ENCODE measurements at regions not wholly inside any gene's neighbourhood (a gene's known extent, or its start where the extent isn't known, plus 50 kb on each side); places are given as distances from the start of the nearest gene placed in this dataset.

DNA sequence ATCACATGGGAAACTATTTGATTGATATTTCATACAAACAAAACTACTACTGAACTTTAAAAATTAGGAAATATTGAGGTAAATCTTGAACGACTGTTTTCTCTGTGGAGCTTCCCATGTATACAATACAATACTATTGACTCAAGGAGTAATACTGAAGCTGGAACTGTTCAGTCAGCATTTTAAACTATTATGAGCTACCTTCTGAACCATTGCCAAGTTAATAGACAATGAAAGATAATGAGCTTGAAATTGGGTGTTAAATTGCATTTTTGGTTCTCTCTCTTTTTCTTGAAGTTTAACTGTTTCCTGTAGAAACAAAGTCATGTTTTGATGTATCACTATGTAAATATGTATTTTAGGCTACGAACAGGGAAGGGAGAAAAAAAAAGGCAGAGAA, 569.2 kb downstream of the ZEB2 start:
- H3K27ac Mint-ChIP-seq: no peak overlapping the region
- CTCF ChIA-PET: no interaction called here
- H3K9me3 Mint-ChIP-seq (ENCODE audit: insufficient read depth): no peaks in the 10 kb centered on the region
- POLR2A ChIA-PET: no interaction called here
- H3K4me1 Mint-ChIP-seq (ENCODE audit: low read depth): peaks cover 2% of the 10 kb centered on the region
- DNase-seq (no peak), ATAC-seq (no peak)
- H3K27me3 Mint-ChIP-seq (ENCODE audit: low read depth): no peaks in the 10 kb centered on the region
- no peaks in the 10 kb centered on the region for H3K36me3 Mint-ChIP-seq (ENCODE audit: low read depth)
- H3K4me3 Mint-ChIP-seq: no peak overlapping the region

DNA sequence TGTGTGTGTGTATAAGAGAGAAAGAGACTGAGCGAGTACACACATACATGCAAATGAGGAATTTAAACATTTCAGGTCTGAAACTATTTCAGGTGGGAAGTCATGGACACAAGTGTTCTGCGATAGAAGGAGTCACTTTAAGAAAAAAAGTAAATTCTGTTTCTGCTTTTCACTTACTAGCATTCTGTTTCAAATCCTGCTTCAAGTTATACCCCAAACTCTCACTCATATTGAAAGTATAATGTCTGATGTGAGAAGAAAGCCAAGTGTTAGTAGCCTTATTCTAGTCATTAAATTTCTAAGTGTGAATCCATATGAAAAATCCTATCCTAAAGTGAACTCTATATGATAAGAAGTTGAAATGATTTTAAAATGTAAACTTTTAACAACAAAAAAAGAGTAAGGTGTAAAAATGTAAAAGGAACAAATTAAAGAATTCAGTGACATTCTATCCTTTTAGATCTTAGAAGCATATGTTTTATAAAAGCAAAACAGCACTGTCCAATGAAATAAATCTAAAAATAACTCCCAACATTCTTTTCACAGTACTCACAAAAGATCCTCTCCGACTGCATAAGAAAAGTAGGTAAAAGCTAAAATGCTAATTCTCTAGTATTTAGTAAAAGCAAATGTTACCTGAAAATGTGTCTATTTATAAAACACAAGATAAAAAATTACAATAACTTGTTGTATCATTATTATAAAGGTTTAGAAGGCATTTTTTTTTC, 570.6 kb downstream of the ZEB2 start:
- DNase-seq: no peak

DNA sequence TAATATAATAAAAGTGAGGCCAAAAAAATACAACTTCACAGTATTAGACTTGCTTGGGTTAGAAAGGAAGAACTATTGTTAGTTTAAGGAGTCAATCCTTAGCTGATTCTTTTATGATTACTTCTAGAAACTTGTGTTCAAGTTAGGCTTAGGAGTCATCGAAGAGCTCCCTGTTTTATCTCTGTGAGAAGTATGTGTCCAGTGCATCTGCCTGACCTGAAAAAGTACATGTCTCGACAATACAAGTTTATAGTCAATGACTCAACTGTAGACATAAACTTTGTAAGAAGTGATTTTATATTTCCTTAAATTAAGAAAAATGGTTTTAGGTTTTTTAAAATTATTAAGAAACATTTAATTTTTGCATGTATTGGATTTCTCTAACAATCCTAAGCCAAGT, 571.2 kb downstream of the ZEB2 start:
- Mint-ChIP-seq H3K4me1 (ENCODE audit: low read depth) (peaks cover 2% of the 10 kb centered on the region), H3K36me3 (ENCODE audit: low read depth) (no peaks in the 10 kb centered on the region), H3K27me3 (ENCODE audit: low read depth) (no peaks in the 10 kb centered on the region), H3K4me3 (no peak overlapping the region), H3K27ac (no peak overlapping the region), H3K9me3 (ENCODE audit: insufficient read depth) (no peaks in the 10 kb centered on the region)
- DNase-seq (no peak), ATAC-seq (no peak)
- CTCF ChIA-PET: no interaction called here
- POLR2A ChIA-PET: no interaction called here

More for the DNA sequence above, 570.6 kb downstream of the ZEB2 start:
- CTCF ChIA-PET: no interaction called here
- POLR2A ChIA-PET: no interaction called here
- no peak for ATAC-seq
- H3K36me3 Mint-ChIP-seq (ENCODE audit: low read depth): no peaks in the 10 kb centered on the region
- no peaks in the 10 kb centered on the region for H3K9me3 Mint-ChIP-seq (ENCODE audit: insufficient read depth)
- H3K4me3 Mint-ChIP-seq: no peak overlapping the region
- no peaks in the 10 kb centered on the region for H3K27me3 Mint-ChIP-seq (ENCODE audit: low read depth)
- peaks cover 2% of the 10 kb centered on the region for H3K4me1 Mint-ChIP-seq (ENCODE audit: low read depth)
- H3K27ac Mint-ChIP-seq: no peak overlapping the region

DNA sequence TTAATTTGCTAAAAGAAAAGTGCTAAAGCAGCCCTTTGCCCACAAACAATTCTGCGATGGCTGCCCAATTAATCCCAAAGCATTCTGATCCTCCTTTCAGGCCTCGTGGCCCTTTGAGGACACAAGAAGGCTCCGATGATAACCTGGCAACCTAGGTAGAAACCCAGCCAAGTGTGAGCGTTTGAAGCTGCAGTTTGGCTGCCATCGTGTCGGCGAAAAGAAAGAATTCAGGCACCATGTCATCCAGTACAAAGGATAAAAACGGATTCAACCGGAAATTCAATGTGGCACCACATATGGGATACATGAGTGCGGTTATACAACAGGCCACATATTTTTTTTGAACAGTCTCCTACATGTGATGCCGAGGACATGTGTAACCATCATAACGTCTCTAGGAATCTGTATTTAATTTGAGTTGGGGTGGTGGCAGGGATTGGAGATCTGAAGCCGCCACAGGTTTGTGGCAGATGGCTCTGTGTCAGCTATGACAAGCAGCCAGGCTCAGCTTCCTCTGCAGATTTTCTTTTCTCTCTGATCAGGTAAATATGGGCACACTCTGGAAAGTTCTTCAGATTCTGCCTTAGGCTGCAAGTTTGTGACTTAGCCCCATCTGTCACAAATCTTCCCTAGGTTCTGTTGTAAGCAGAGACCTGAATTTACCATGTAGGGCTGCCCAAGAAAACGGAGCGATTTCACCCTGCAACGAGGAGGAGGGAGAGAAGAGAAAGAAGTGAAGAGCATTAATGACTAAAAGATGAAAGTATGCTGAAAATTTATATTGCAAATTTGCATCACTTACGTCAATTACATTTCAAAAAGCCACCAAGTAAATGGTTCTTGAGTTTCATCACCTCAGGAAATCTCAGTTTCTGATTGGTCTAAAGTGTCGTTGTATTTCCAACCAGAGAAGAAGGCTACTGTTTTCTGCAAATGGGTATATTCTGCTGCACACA, 573.2 kb downstream of the ZEB2 start:
- CTCF ChIA-PET: no interaction called here
- ATAC-seq: no peak

DNA sequence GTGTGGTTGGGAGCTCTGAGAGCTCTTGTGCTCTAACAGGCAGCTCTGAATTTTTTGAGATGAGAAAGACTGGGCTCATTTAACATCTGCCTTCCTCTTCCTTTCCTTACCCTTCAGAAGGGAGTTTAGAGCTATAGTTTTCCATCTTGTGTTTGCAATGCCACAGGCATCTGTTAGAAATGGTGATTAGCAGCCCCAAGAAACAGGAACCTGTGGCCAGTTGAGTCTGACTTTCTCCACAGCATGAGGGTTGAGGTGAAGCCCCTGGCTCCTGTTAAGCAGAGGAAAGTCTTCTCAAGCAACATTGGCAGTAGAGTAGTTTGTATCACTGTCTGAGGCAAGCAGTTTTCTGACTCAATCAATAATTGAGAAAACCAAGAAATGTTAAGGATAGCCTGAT, 577.4 kb downstream of the ZEB2 start:
- DNase-seq (no peak), ATAC-seq (no peak)
- H3K4me1 Mint-ChIP-seq (ENCODE audit: low read depth): peaks cover 7% of the 10 kb centered on the region
- no peaks in the 10 kb centered on the region for H3K36me3 Mint-ChIP-seq (ENCODE audit: low read depth)
- POLR2A ChIA-PET: no interaction called here
- H3K27me3 Mint-ChIP-seq (ENCODE audit: low read depth): peaks cover 25% of the 10 kb centered on the region
- no peak overlapping the region for H3K4me3 Mint-ChIP-seq
- H3K27ac Mint-ChIP-seq: no peak overlapping the region
- H3K9me3 Mint-ChIP-seq (ENCODE audit: insufficient read depth): no peaks in the 10 kb centered on the region
- CTCF ChIA-PET: no interaction called here

More for the DNA sequence above, 573.2 kb downstream of the ZEB2 start:
- no peaks in the 10 kb centered on the region for H3K9me3 Mint-ChIP-seq (ENCODE audit: insufficient read depth)
- H3K36me3 Mint-ChIP-seq (ENCODE audit: low read depth): no peaks in the 10 kb centered on the region
- POLR2A ChIA-PET: no interaction called here
- no peaks in the 10 kb centered on the region for H3K27me3 Mint-ChIP-seq (ENCODE audit: low read depth)
- H3K27ac Mint-ChIP-seq: no peak overlapping the region
- peaks cover 2% of the 10 kb centered on the region for H3K4me1 Mint-ChIP-seq (ENCODE audit: low read depth)
- H3K4me3 Mint-ChIP-seq: no peak overlapping the region
- no peak for DNase-seq

DNA sequence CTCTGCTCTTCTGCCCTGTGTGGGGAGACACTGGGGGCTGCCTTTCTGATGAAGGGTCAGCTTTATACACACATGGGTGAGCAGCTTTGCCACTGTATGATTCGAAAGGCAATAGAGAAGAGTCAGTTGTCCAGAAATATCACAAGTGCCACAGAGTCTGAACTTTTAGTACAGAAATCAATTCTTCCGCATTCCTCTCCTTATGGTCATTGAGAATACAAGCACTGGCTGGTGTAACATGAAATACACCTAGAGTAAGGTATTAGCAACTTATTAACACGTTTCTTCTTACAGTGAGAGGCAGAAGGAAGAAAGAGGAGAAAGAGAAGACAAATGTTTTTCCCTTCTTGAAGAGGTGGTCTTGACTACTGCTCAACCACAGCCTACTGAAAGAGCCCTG, 579.2 kb downstream of the ZEB2 start:
- H3K4me3 Mint-ChIP-seq: no peak overlapping the region
- no peak for DNase-seq
- peaks cover 36% of the 10 kb centered on the region for H3K27me3 Mint-ChIP-seq (ENCODE audit: low read depth)
- no peaks in the 10 kb centered on the region for H3K9me3 Mint-ChIP-seq (ENCODE audit: insufficient read depth)
- POLR2A ChIA-PET: no interaction called here
- CTCF ChIA-PET: no interaction called here
- ATAC-seq: no peak
- H3K27ac Mint-ChIP-seq: no peak overlapping the region
- H3K4me1 Mint-ChIP-seq (ENCODE audit: low read depth): peaks cover 9% of the 10 kb centered on the region
- H3K36me3 Mint-ChIP-seq (ENCODE audit: low read depth): no peaks in the 10 kb centered on the region

DNA sequence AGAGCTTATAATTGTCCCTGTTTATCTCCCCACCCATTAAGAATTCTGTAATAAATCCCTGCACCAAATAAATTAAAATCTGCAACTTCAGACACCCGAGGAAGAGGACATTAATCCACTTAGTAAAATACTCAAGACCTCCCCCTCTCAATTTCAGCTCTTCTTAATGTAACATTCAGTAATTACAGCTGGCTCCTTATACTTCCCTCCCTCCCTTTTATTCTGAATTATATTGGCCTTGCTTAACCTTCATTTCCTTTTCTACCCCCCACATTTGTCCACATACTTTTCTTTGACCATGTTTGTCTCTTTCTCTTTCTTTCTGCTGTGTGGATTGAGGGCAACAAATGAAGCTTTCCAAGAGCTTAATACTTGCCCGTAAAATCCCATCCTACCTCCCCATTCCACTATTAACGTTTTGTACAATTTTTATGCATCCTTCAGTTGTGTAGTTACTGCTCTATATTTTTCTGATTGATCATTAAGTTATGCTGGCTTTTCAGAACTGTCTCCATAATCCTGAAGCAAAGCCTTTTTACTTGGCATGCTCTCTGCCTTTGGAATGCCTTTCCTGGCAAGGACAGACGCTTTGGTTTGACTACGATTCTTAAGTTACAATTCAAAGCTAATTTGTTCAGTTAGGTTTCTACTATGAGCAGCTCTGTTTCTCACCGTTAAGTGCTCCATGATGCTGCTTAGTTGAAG, 580.1 kb downstream of the ZEB2 start:
- Mint-ChIP-seq H3K4me3 (no peak overlapping the region), H3K9me3 (ENCODE audit: insufficient read depth) (no peaks in the 10 kb centered on the region), H3K27ac (no peak overlapping the region), H3K4me1 (ENCODE audit: low read depth) (peaks cover 9% of the 10 kb centered on the region), H3K36me3 (ENCODE audit: low read depth) (no peaks in the 10 kb centered on the region), H3K27me3 (ENCODE audit: low read depth) (peaks cover 41% of the 10 kb centered on the region)
- no peak for ATAC-seq
- CTCF ChIA-PET: interaction anchor here (0.9 to 1.1 kb wide), 2 partner anchors 9 to 16 kb away, joined by 3 to 4 read pairs; no protein-coding TSS in a partner anchor
- DNase-seq: no peak
- POLR2A ChIA-PET: no interaction called here

DNA sequence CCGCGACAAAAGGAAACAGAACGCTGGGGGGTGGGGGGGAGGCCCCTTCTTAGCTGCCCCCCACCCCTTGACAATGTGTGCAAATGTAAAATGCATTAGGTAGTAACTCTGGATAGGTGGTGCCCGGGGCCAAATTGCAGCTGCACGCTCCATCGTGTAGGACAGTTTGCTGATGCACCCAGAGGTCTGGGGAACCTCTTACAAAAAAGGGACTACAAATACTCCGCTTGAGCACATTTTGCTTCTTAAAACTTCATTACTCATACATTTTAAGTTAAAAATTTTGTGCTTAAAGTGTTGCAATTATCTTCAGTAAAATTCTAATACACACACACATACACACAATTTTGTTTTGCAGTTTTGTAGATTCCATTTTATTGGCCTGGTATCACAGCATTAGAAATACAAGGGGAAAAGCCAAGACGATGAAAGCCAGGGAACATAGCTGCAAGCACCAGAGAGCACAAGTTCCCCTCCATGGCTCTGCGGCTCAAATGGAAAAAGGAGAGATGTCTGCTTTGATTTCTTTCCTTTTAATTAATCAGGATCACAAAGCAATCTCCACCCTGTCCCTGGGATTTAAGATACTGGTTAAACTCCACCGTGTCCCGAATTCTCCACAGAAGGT, 582.1 kb downstream of the ZEB2 start:
- Mint-ChIP-seq H3K36me3 (ENCODE audit: low read depth) (no peaks in the 10 kb centered on the region), H3K4me3 (peak overlapping the region; percentile 30), H3K9me3 (ENCODE audit: insufficient read depth) (no peaks in the 10 kb centered on the region), H3K27ac (no peak overlapping the region), H3K4me1 (ENCODE audit: low read depth) (peaks cover 9% of the 10 kb centered on the region), H3K27me3 (ENCODE audit: low read depth) (peaks cover 54% of the 10 kb centered on the region)
- ChIA-PET CTCF (no interaction called here), POLR2A (interaction anchor here (0.6 kb wide), 1 partner anchor 578 kb away, joined by 3 read pairs; no protein-coding TSS in a partner anchor)
- ATAC-seq: peak; percentile 25
- DNase-seq: no peak

DNA sequence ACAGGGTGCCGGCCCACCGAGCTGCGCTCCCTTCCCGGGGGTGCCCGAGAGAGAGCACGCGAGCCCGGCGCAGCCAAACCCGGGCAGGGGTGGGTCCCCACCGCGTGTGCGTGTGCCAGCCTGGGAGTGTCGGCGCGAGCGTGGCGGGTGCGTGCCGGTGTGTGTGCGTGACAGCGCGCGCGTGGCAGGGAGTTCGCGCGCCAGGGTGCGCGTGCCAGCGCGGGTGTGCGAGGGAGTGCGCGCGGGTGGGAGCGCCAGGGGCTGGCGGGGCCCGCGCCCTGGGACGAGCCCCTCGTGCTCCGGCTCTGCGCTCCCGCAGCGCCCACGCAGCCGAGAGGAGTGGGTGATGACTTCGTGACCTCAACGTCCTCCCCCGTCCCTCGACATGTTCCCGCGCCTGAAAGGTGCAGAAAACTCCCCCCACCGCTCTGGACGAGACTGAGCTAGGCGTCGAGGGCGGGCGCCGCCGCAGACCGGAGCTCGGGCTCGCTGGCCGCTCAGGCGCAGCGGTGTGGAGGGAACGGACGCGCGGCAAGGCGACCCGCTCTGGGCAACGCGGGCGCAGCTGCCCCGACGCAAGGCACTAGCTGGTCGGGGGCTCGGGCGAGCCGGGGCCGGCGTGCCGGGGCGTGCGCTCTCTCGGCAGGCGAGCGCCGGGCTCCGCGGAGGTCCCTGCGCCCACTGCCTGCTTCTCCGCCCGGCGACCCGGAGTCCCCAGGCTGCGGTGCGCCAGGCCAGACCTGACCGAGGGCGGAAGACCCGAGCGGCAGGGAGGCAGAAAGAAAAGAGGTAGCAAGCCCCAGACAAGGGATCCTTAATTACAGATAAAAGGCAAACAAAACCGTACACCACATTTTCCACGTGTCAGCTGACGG, 582.8 kb downstream of the ZEB2 start:
- peak overlapping the region; percentile 58 for H3K4me3 Mint-ChIP-seq
- POLR2A ChIA-PET: interaction anchor here (0.6 kb wide), 1 partner anchor 579 kb away, joined by 3 read pairs; no protein-coding TSS in a partner anchor
- no peaks in the 10 kb centered on the region for H3K9me3 Mint-ChIP-seq (ENCODE audit: insufficient read depth)
- peaks cover 9% of the 10 kb centered on the region for H3K4me1 Mint-ChIP-seq (ENCODE audit: low read depth)
- no peak overlapping the region for H3K27ac Mint-ChIP-seq
- ATAC-seq: peak; percentile 70
- DNase-seq: peak; percentile 25
- H3K27me3 Mint-ChIP-seq (ENCODE audit: low read depth): peaks cover 55% of the 10 kb centered on the region
- CTCF ChIA-PET: no interaction called here
- H3K36me3 Mint-ChIP-seq (ENCODE audit: low read depth): no peaks in the 10 kb centered on the region

DNA sequence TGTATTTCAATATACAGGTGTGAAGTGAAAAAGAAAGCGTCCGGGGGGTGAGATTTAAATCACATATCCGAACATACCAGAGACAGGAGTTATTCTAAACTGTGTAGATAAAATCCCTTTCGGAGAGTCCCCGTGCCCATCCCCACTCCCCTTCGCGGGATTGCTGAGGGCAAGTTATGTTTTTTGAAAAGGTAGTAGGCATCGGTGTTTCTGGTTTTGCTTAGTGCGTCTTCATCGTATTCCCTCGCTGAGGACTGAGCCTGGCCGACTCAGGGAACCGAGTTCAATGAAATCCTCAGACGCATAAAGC, 583.4 kb downstream of the ZEB2 start:
- Mint-ChIP-seq H3K4me3 (peak overlapping the region; percentile 58), H3K9me3 (ENCODE audit: insufficient read depth) (no peaks in the 10 kb centered on the region), H3K4me1 (ENCODE audit: low read depth) (peaks cover 9% of the 10 kb centered on the region), H3K27me3 (ENCODE audit: low read depth) (peaks cover 59% of the 10 kb centered on the region), H3K27ac (no peak overlapping the region), H3K36me3 (ENCODE audit: low read depth) (no peaks in the 10 kb centered on the region)
- ChIA-PET POLR2A (no interaction called here), CTCF (no interaction called here)
- peak; percentile 5 for ATAC-seq
- no peak for DNase-seq

DNA sequence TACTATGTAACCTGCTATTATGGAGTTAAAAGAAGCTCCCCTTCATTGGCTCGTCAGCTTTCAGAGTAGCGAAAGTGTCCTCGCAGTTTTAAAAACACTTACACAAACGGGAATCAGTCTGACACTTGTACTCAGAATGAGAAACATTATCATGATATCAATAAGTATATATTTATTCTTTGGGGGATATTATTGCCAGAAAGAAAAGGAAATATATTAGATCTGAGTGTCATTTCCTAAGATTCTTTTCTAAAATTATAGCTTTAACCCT, 584.5 kb downstream of the ZEB2 start:
- ChIA-PET POLR2A (no interaction called here), CTCF (no interaction called here)
- H3K9me3 Mint-ChIP-seq (ENCODE audit: insufficient read depth): no peaks in the 10 kb centered on the region
- DNase-seq: no peak
- no peak overlapping the region for H3K4me3 Mint-ChIP-seq
- ATAC-seq: no peak
- peaks cover 61% of the 10 kb centered on the region for H3K27me3 Mint-ChIP-seq (ENCODE audit: low read depth)
- H3K4me1 Mint-ChIP-seq (ENCODE audit: low read depth): peaks cover 9% of the 10 kb centered on the region
- no peak overlapping the region for H3K27ac Mint-ChIP-seq
- no peaks in the 10 kb centered on the region for H3K36me3 Mint-ChIP-seq (ENCODE audit: low read depth)
